ENCODE measurements at regions not wholly inside any gene's neighbourhood (a gene's known extent, or its start where the extent isn't known, plus 50 kb on each side); places are given as distances from the start of the nearest gene placed in this dataset.
"Not testable (repeated sequence)": the region's sequence is repeated elsewhere in the genome, so short reads cannot be mapped to it uniquely, and the experiment has no call there.

- no peak for DNase-seq
Measured at GRCh38 chr11:24233041-24233440, 263.8 kb upstream of the LUZP2 start.

GRCh38 chr11:24234822-24235508, 261.9 kb upstream of the LUZP2 start:
- DNase-seq: no peak

GRCh38 chr11:24238771-24239645, 257.8 kb upstream of the LUZP2 start:
- peak; percentile 42 for DNase-seq

GRCh38 chr11:24239930-24240329, 256.9 kb upstream of the LUZP2 start:
- no peak for DNase-seq

- no peak for DNase-seq
Measured at GRCh38 chr11:24240496-24241175, 256.2 kb upstream of the LUZP2 start.

- no peak for DNase-seq
Measured at GRCh38 chr11:24246715-24247114, 250.1 kb upstream of the LUZP2 start.

GRCh38 chr11:24247846-24248245, 249.0 kb upstream of the LUZP2 start:
- DNase-seq: no peak

GRCh38 chr11:24249921-24250320, 246.9 kb upstream of the LUZP2 start:
- no peak for DNase-seq

GRCh38 chr11:24253237-24253760, 243.6 kb upstream of the LUZP2 start:
- no peak for DNase-seq

- DNase-seq: no peak
Measured at GRCh38 chr11:24264868-24265267, 232.0 kb upstream of the LUZP2 start.

GRCh38 chr11:24267014-24267413, 229.8 kb upstream of the LUZP2 start:
- DNase-seq: no peak

GRCh38 chr11:24271798-24272197, 225.1 kb upstream of the LUZP2 start:
- no peak for DNase-seq

- DNase-seq: not testable (repeated sequence)
Measured at GRCh38 chr11:24274214-24274781, 222.6 kb upstream of the LUZP2 start.

GRCh38 chr11:24286238-24286637, 210.6 kb upstream of the LUZP2 start:
- DNase-seq: no peak

- DNase-seq: no peak
Measured at GRCh38 chr11:24289301-24289700, 207.6 kb upstream of the LUZP2 start.

- no peak for DNase-seq
Measured at GRCh38 chr11:24293964-24294363, 202.9 kb upstream of the LUZP2 start.

- DNase-seq: no peak
Measured at GRCh38 chr11:24295360-24295759, 201.5 kb upstream of the LUZP2 start.

GRCh38 chr11:24297461-24297860, 199.4 kb upstream of the LUZP2 start:
- no peak for DNase-seq

GRCh38 chr11:24298146-24298545, 198.7 kb upstream of the LUZP2 start:
- DNase-seq: no peak

GRCh38 chr11:24311974-24312373, 184.9 kb upstream of the LUZP2 start:
- DNase-seq: no peak

GRCh38 chr11:24312464-24313238, 184.2 kb upstream of the LUZP2 start:
- DNase-seq: no peak

GRCh38 chr11:24321229-24321628, 175.6 kb upstream of the LUZP2 start:
- DNase-seq: no peak

Measured in left hindlimb (tissue), 1 donor.